T-cell (primary cell): ENCODE measurements at regions not wholly inside any gene's neighbourhood (a gene's known extent, or its start where the extent isn't known, plus 50 kb on each side); places are given as distances from the start of the nearest gene placed in this dataset.

Experiments used
- ATAC-seq, 4 experiments: fragments of 200-7000 bp in 3 of 4; fragments of 150-1000 bp in 1 of 4; cut with Tn5 transposase; replicated peaks in 1 of 4; 1 replicate in 3 of 4; 2 replicates in 1 of 4; pipeline ENCODE4 v1.10.0; 2021; ENCODE audit warnings: moderate library complexity in 3 of 4, mild to moderate bottlenecking in 2 of 4, moderate number of reproducible peaks in 1 of 4
- CTCF ChIA-PET, 2 donors: fragments of 300-600 bp; sonication (Branson Sonifier 250); formaldehyde crosslinking; loops; one replicate each; lab custom pipeline; 2022; ENCODE audit warnings: antibody characterized with exemption in 2 of 2; lab: Charles Lee
- POLR2A ChIA-PET, 2 donors: fragments of 300-600 bp; sonication (Branson Sonifier 250); formaldehyde crosslinking; loops; one replicate each; lab custom pipeline; 2022; ENCODE audit warnings: antibody characterized with exemption in 2 of 2; lab: Charles Lee
- DNase-seq, 35 experiments: peaks; one replicate each; pipeline versions ENCODE4 v3.0.0 to v3.0.0-alpha.2; 2013 to 2023
- H3K27ac ChIP-seq: one replicate; pipeline ENCODE4 v1.5.1; 2013; ENCODE audit warnings: low read length
- H3K27me3 ChIP-seq, 2 experiments: replicated peaks in 1 of 2; 1 replicate in 1 of 2; 2 replicates in 1 of 2; pipeline versions ENCODE4 v1.6.1 to v1.7.0; 2013; ENCODE audit warnings: low read length in 1 of 2, mixed read lengths in 1 of 2; ENCODE audit not compliant: control insufficient read depth in 2 of 2, insufficient read depth in 2 of 2; ENCODE audit errors: extremely low read depth in 1 of 2
- H3K36me3 ChIP-seq, 2 donors: 1 replicate in 1 of 2; 2 replicates in 1 of 2; pipeline versions ENCODE4 v1.6.1 to v1.7.0; 2013; ENCODE audit warnings: low read length in 1 of 2; ENCODE audit not compliant: control insufficient read depth in 2 of 2, insufficient read depth in 1 of 2; ENCODE audit errors: extremely low read depth in 1 of 2
- H3K4me1 ChIP-seq, 2 experiments: 1 replicate in 1 of 2; 2 replicates in 1 of 2; pipeline versions ENCODE4 v1.6.1 to v1.7.0; 2013; ENCODE audit warnings: low read length in 2 of 2, mixed read lengths in 1 of 2; ENCODE audit not compliant: insufficient read depth in 2 of 2, control insufficient read depth in 1 of 2; ENCODE audit errors: extremely low read depth in 1 of 2
- H3K4me3 ChIP-seq, 2 donors: 1 replicate in 1 of 2; 2 replicates in 1 of 2; pipeline versions ENCODE4 v1.5.1 to v1.7.0; 2013; ENCODE audit warnings: mild to moderate bottlenecking in 2 of 2, low read length in 1 of 2, moderate library complexity in 1 of 2; ENCODE audit not compliant: control insufficient read depth in 1 of 2; ENCODE audit errors: extremely low read depth in 1 of 2
- H3K9me3 ChIP-seq: 2 replicates; pipeline ENCODE4 v1.7.0; 2013
- H3K27ac Mint-ChIP-seq, 2 donors: one replicate each; pipeline ENCODE4 v1.8.0; 2020 to 2021; ENCODE audit warnings: mild to moderate bottlenecking in 2 of 2, mixed read lengths in 2 of 2
- H3K27me3 Mint-ChIP-seq, 2 donors: one replicate each; pipeline ENCODE4 v1.8.0; 2021 to 2022; ENCODE audit warnings: mixed read lengths in 2 of 2
- H3K36me3 Mint-ChIP-seq: one replicate; pipeline ENCODE4 v1.8.0; 2021; ENCODE audit warnings: mixed read lengths
- H3K4me1 Mint-ChIP-seq, 3 donors: one replicate each; pipeline ENCODE4 v1.8.0; 2020 to 2022; ENCODE audit warnings: mixed read lengths in 3 of 3, mild to moderate bottlenecking in 1 of 3
- H3K4me3 Mint-ChIP-seq, 3 donors: one replicate each; pipeline ENCODE4 v1.8.0; 2020 to 2022; ENCODE audit warnings: mild to moderate bottlenecking in 3 of 3, mixed read lengths in 3 of 3, moderate library complexity in 3 of 3
- H3K9me3 Mint-ChIP-seq, 3 donors: one replicate each; pipeline ENCODE4 v1.8.0; 2020 to 2022; ENCODE audit warnings: mixed read lengths in 3 of 3
- WGBS: methylation state at CpG from one replicate; pipeline ENCODE4 v1.1.5; 2013; ENCODE audit warnings: missing lambda C conversion rate; ENCODE audit not compliant: insufficient coverage; 5-methylcytosine and 5-hydroxymethylcytosine counted together

- Mint-ChIP-seq H3K36me3 (no peaks in the 10 kb centered on the region), H3K27me3 (peaks cover 4 to 6% of the 10 kb centered on the region in 2 donors), H3K4me3 (no peak overlapping the region), H3K27ac (no peak overlapping the region), H3K9me3 (no peaks in the 10 kb centered on the region), H3K4me1 (peaks cover 0 to 4% (median 3%) of the 10 kb centered on the region in 3 donors)
- DNase-seq, result no peak
- no peaks in the 10 kb centered on the region for H3K36me3 ChIP-seq
- no peaks in the 10 kb centered on the region for H3K4me1 ChIP-seq
- H3K4me3 ChIP-seq, result no peak overlapping the region
- CTCF ChIA-PET, result no interaction called here
- peaks cover 0 to 6% of the 10 kb centered on the region in 2 experiments for H3K27me3 ChIP-seq
- H3K9me3 ChIP-seq, result no peaks in the 10 kb centered on the region
- no peak for ATAC-seq
- H3K27ac ChIP-seq, result no peak overlapping the region
- WGBS, result 51% methylated on average over 3 of the region's 4 CpGs
- POLR2A ChIA-PET, result no interaction called here
Measured at GRCh38 chr2:46841621-46842020, 74.0 kb downstream of the MCFD2 start.

GRCh38 chr2:46839045-46839444 lies 76.6 kb downstream of the MCFD2 start:
- no peaks in the 10 kb centered on the region for H3K36me3 Mint-ChIP-seq
- ChIA-PET CTCF (no interaction called here), POLR2A (no interaction called here)
- H3K4me1 Mint-ChIP-seq, result peaks cover 0 to 4% (median 3%) of the 10 kb centered on the region in 3 donors
- no peak overlapping the region for H3K4me3 Mint-ChIP-seq
- H3K27me3 ChIP-seq, result peaks cover 0 to 18% of the 10 kb centered on the region in 2 experiments
- 50% methylated on average over 2 of the region's 3 CpGs for WGBS
- ATAC-seq, result no peak
- no peak for DNase-seq
- no peak overlapping the region for H3K27ac Mint-ChIP-seq
- peaks cover 0 to 5% of the 10 kb centered on the region in 2 donors for H3K27me3 Mint-ChIP-seq
- no peaks in the 10 kb centered on the region for H3K36me3 ChIP-seq
- H3K9me3 Mint-ChIP-seq, result no peaks in the 10 kb centered on the region
- H3K4me3 ChIP-seq, result no peak overlapping the region
- H3K27ac ChIP-seq, result no peak overlapping the region
- no peaks in the 10 kb centered on the region for H3K9me3 ChIP-seq
- peaks cover 0 to 2% of the 10 kb centered on the region in 2 experiments for H3K4me1 ChIP-seq

GRCh38 chr2:46837704-46838103 lies 77.9 kb downstream of the MCFD2 start:
- DNase-seq (no peak), ATAC-seq (no peak)
- WGBS, result 85% methylated on average over 2 of the region's 5 CpGs
- no peak overlapping the region for H3K4me3 ChIP-seq
- peaks cover 0 to 18% of the 10 kb centered on the region in 2 experiments for H3K27me3 ChIP-seq
- H3K4me3 Mint-ChIP-seq, result no peak overlapping the region
- no peak overlapping the region for H3K27ac Mint-ChIP-seq
- CTCF ChIA-PET, result no interaction called here
- H3K4me1 ChIP-seq, result peaks cover 0 to 2% of the 10 kb centered on the region in 2 experiments
- H3K27ac ChIP-seq, result no peak overlapping the region
- POLR2A ChIA-PET, result interaction anchor here in 1 of 2 donors (0.6 kb wide), 1 partner anchor 507 kb away, joined by 8 read pairs; no protein-coding TSS in a partner anchor
- H3K36me3 Mint-ChIP-seq, result no peaks in the 10 kb centered on the region
- no peaks in the 10 kb centered on the region for H3K36me3 ChIP-seq
- H3K27me3 Mint-ChIP-seq, result peaks cover 0 to 4% of the 10 kb centered on the region in 2 donors
- no peaks in the 10 kb centered on the region for H3K9me3 ChIP-seq
- peaks cover 0 to 4% (median 0%) of the 10 kb centered on the region in 3 donors for H3K9me3 Mint-ChIP-seq
- H3K4me1 Mint-ChIP-seq, result peaks cover 0 to 4% (median 3%) of the 10 kb centered on the region in 3 donors

GRCh38 chr2:46837112-46837454 lies 78.5 kb downstream of the MCFD2 start:
- peaks cover 0 to 4% (median 3%) of the 10 kb centered on the region in 3 donors for H3K4me1 Mint-ChIP-seq
- CTCF ChIA-PET, result no interaction called here
- whole genome bisulfite sequencing, result 92% methylated on average over 7 of the region's 10 CpGs

GRCh38 chr2:46836295-46837111 lies 79.1 kb downstream of the MCFD2 start:
- Mint-ChIP-seq H3K9me3 (peaks cover 0 to 4% (median 0%) of the 10 kb centered on the region in 3 donors), H3K36me3 (no peaks in the 10 kb centered on the region), H3K4me3 (no peak overlapping the region), H3K4me1 (peaks cover 0 to under 1% (median under 1%) of the 10 kb centered on the region in 3 donors), H3K27me3 (peaks cover 0 to 4% of the 10 kb centered on the region in 2 donors), H3K27ac (no peak overlapping the region)
- H3K27me3 ChIP-seq, result peaks cover 0 to 18% of the 10 kb centered on the region in 2 experiments
- ChIA-PET CTCF (no interaction called here), POLR2A (no interaction called here)
- no peaks in the 10 kb centered on the region for H3K36me3 ChIP-seq
- H3K27ac ChIP-seq, result no peak overlapping the region
- no peak overlapping the region for H3K4me3 ChIP-seq
- peaks cover 0 to 2% of the 10 kb centered on the region in 2 experiments for H3K4me1 ChIP-seq
- no peak for ATAC-seq
- 54% methylated on average over 6 of the region's 12 CpGs for WGBS
- H3K9me3 ChIP-seq, result no peaks in the 10 kb centered on the region
- DNase-seq, result no peak

More at GRCh38 chr2:46837112-46837454, 78.5 kb downstream of the MCFD2 start:
- Histone ChIP-seq H3K9me3 (no peaks in the 10 kb centered on the region), H3K36me3 (no peaks in the 10 kb centered on the region), H3K27me3 (peaks cover 0 to 18% of the 10 kb centered on the region in 2 experiments), H3K27ac (no peak overlapping the region), H3K4me1 (peaks cover 0 to 2% of the 10 kb centered on the region in 2 experiments), H3K4me3 (no peak overlapping the region)
- POLR2A ChIA-PET, result no interaction called here
- no peak for ATAC-seq
- Mint-ChIP-seq H3K27me3 (peaks cover 0 to 4% of the 10 kb centered on the region in 2 donors), H3K27ac (no peak overlapping the region), H3K4me3 (no peak overlapping the region), H3K9me3 (peaks cover 0 to 4% (median 0%) of the 10 kb centered on the region in 3 donors), H3K36me3 (no peaks in the 10 kb centered on the region)
- DNase-seq, result no peak

- 78% methylated on average over 4 of the region's 6 CpGs for WGBS
- CTCF ChIA-PET, result no interaction called here
- H3K36me3 Mint-ChIP-seq, result no peaks in the 10 kb centered on the region
- no peak overlapping the region for H3K27ac ChIP-seq
- no peak overlapping the region for H3K4me3 ChIP-seq
- no peak overlapping the region for H3K4me3 Mint-ChIP-seq
- ATAC-seq (no peak), DNase-seq (no peak)
- peaks cover 0 to 2% of the 10 kb centered on the region in 2 experiments for H3K4me1 ChIP-seq
- H3K4me1 Mint-ChIP-seq, result no peaks in the 10 kb centered on the region
- H3K9me3 Mint-ChIP-seq, result peaks cover 0 to 5% (median 0%) of the 10 kb centered on the region in 3 donors
- H3K27me3 Mint-ChIP-seq, result peaks cover 3 to 4% of the 10 kb centered on the region in 2 donors
- no peaks in the 10 kb centered on the region for H3K9me3 ChIP-seq
- H3K27me3 ChIP-seq, result peaks cover 0 to 18% of the 10 kb centered on the region in 2 experiments
- POLR2A ChIA-PET, result no interaction called here
- no peak overlapping the region for H3K27ac Mint-ChIP-seq
- no peaks in the 10 kb centered on the region for H3K36me3 ChIP-seq
Measured at GRCh38 chr2:46835520-46835919, 80.1 kb downstream of the MCFD2 start.
